Spleen (tissue), 11 donors: ENCODE measurements at regions not wholly inside any gene's neighbourhood (a gene's known extent, or its start where the extent isn't known, plus 50 kb on each side); places are given as distances from the start of the nearest gene placed in this dataset.
"Not testable (repeated sequence)": the region's sequence is repeated elsewhere in the genome, so short reads cannot be mapped to it uniquely, and the experiment has no call there.

ENCODE experiments used
- DNase-seq: peaks from one replicate; pipeline ENCODE4 v3.0.0-alpha.2; 2020
- H3K27ac ChIP-seq, 8 donors: fragments of 200-600 bp; sonication (generic) in 7 of 8; 1 replicate in 4 of 8; 2 replicates in 4 of 8; pipeline versions ENCODE4 v1.5.0 to v1.8.0; 2016 to 2021; ENCODE audit warnings: inconsistent platforms in 4 of 8, mild to moderate bottlenecking in 4 of 8, moderate library complexity in 1 of 8
- H3K27me3 ChIP-seq, 7 donors: fragments of 200-600 bp; sonication (generic) in 6 of 7; replicated peaks in 1 of 7; 1 replicate in 4 of 7; 2 replicates in 3 of 7; pipeline versions ENCODE4 v1.5.0 to v1.8.0; 2016 to 2021; ENCODE audit warnings: inconsistent platforms in 3 of 7, mild to moderate bottlenecking in 1 of 7
- H3K36me3 ChIP-seq, 6 donors: fragments of 200-600 bp; sonication (generic) in 5 of 6; 1 replicate in 4 of 6; 2 replicates in 2 of 6; pipeline versions ENCODE4 v1.5.0 to v1.8.0; 2016 to 2021; ENCODE audit warnings: inconsistent platforms in 2 of 6
- H3K4me1 ChIP-seq, 6 donors: fragments of 200-600 bp; sonication (generic) in 5 of 6; 1 replicate in 3 of 6; 2 replicates in 3 of 6; pipeline versions ENCODE4 v1.5.0 to v1.8.0; 2016 to 2021; ENCODE audit warnings: inconsistent platforms in 3 of 6
- H3K4me3 ChIP-seq, 8 donors: fragments of 200-600 bp; sonication (generic) in 7 of 8; 1 replicate in 4 of 8; 2 replicates in 4 of 8; pipeline versions ENCODE4 v1.5.0 to v1.8.0; 2016 to 2021; ENCODE audit warnings: inconsistent platforms in 4 of 8, mild to moderate bottlenecking in 4 of 8, moderate library complexity in 2 of 8
- H3K9me3 ChIP-seq, 8 donors: fragments of 200-600 bp; sonication (generic) in 7 of 8; 1 replicate in 4 of 8; 2 replicates in 4 of 8; pipeline versions ENCODE4 v1.5.0 to v1.8.0; 2016 to 2021; ENCODE audit warnings: inconsistent platforms in 4 of 8
- CTCF ChIP-seq, 11 experiments: fragments of 200-600 bp in 7 of 11; fragments of 450-650 bp in 4 of 11; sonication (generic) in 4 of 11; IDR thresholded peaks in 8 of 11; conservative IDR thresholded peaks in 3 of 11; 1 replicate in 7 of 11; 2 replicates in 4 of 11; pipeline versions ENCODE4 v1.4.0 to v1.8.0; 2016 to 2021; ENCODE audit warnings: antibody characterized with exemption in 11 of 11, inconsistent platforms in 4 of 11, mild to moderate bottlenecking in 1 of 11
- POLR2A ChIP-seq, 3 donors: fragments of 450-650 bp; IDR thresholded peaks; one replicate each; pipeline ENCODE4 v1.5.1; 2017; ENCODE audit warnings: antibody characterized with exemption in 3 of 3, mild to moderate bottlenecking in 1 of 3
- POLR2AphosphoS5 ChIP-seq, 3 donors: sonication (generic); formaldehyde crosslinking; IDR thresholded peaks; one replicate each; pipeline ENCODE4 v1.5.1; 2017; ENCODE audit warnings: antibody characterized with exemption in 3 of 3
- WGBS, 5 donors: extraction: QIAGEN DNeasy Blood & Tissue Kit in 3 of 5; methylation state at CpG; one replicate each; pipeline versions ENCODE4 v1.1.5 to v1.1.7; 2013 to 2018; 5-methylcytosine and 5-hydroxymethylcytosine counted together
- intact Hi-C: fragments of 100-400 bp; cut with DNase I; formaldehyde crosslinking; loops from one replicate; pipeline ENCODE4 v1.15.0; 2023; ENCODE audit warnings: low total_unique reads
- donor health status: healthy with polysubstance abuse.
- donor health status: DM: no; HTN: no; CAD: no; lungs with moderate emphysema.
- donor health status: DM: no; HTN: no; CAD: no.
- donor health status: Bipolar disorder and iron deficiency.
- donor health status: healthy.
- donor health status: DM: no; HTN: no; CAD: no.
- donor health status: DM: yes; HTN: yes; CAD: no.

- H3K9me3 ChIP-seq: peaks cover 0 to 8% (median 0%) of the 10 kb centered on the region in 8 donors
- DNase-seq: no peak
- peaks cover 0 to 20% (median 0%) of the 10 kb centered on the region in 7 donors for H3K27me3 ChIP-seq
- H3K4me1 ChIP-seq: no peaks in the 10 kb centered on the region
- intact Hi-C loops: no loop called here
- H3K36me3 ChIP-seq: no peaks in the 10 kb centered on the region
- no peak overlapping the region for H3K4me3 ChIP-seq
- 62 to 73% (median 67%) methylated on average over 3 of the region's 3 CpGs for WGBS, 5 donors
- TF ChIP-seq CTCF (IDR thresholded peaks at IDR 0.05 in 8 of 11, conservative IDR thresholded peaks at IDR 0.05 in 3 of 11): no peak
- no peak for TF ChIP-seq POLR2AphosphoS5 (IDR thresholded peaks at IDR 0.05)
- TF ChIP-seq POLR2A (IDR thresholded peaks at IDR 0.05): no peak
- H3K27ac ChIP-seq: no peak overlapping the region
Observed at GRCh38 chr14:106530031-106530422, 1003.6 kb downstream of the TMEM121 start.

- intact Hi-C loops: no loop called here
- Histone ChIP-seq H3K36me3 (no peaks in the 10 kb centered on the region), H3K27ac (no peak overlapping the region), H3K9me3 (peaks cover 0 to 8% (median 0%) of the 10 kb centered on the region in 8 donors), H3K4me1 (no peaks in the 10 kb centered on the region), H3K4me3 (no peak overlapping the region), H3K27me3 (peaks cover 0 to 24% (median 0%) of the 10 kb centered on the region in 7 donors)
- TF ChIP-seq CTCF (IDR thresholded peaks at IDR 0.05 in 8 of 11, conservative IDR thresholded peaks at IDR 0.05 in 3 of 11) (peak in 6 of 11 experiments; percentile 10 to 56 (median 38)), POLR2AphosphoS5 (IDR thresholded peaks at IDR 0.05) (no peak)
- DNase-seq: no peak
- WGBS, 5 donors: 66 to 74% (median 68%) methylated on average over 9 to 12 of the region's 12 CpGs
Observed at GRCh38 chr14:106530423-106531107, 1004.2 kb downstream of the TMEM121 start.

GRCh38 chr14:106537597-106537996 lies 1011.2 kb downstream of the TMEM121 start:
- H3K27ac ChIP-seq: peak overlapping the region in 1 of 8 donors; percentile 47
- H3K27me3 ChIP-seq: peaks cover 0 to 20% (median 0%) of the 10 kb centered on the region in 7 donors
- H3K9me3 ChIP-seq, H3K4me3 ChIP-seq, H3K36me3 ChIP-seq, intact Hi-C loops: not testable (repeated sequence)
- peak in 8 of 11 experiments; percentile 4 to 72 (median 33) for TF ChIP-seq CTCF (IDR thresholded peaks at IDR 0.05 in 8 of 11, conservative IDR thresholded peaks at IDR 0.05 in 3 of 11)
- DNase-seq: peak; percentile 85
- 29 to 39% (median 33%) methylated on average over 5 to 9 of the region's 11 CpGs for WGBS, 5 donors
- peaks cover 0 to 14% (median 0%) of the 10 kb centered on the region in 6 donors for H3K4me1 ChIP-seq

GRCh38 chr14:106538201-106538600 lies 1011.8 kb downstream of the TMEM121 start:
- intact Hi-C loops: no loop called here
- DNase-seq: no peak

More at GRCh38 chr14:106538201-106538600, 1011.8 kb downstream of the TMEM121 start:
- peak overlapping the region in 1 of 8 donors; percentile 47 for H3K27ac ChIP-seq
- no peak overlapping the region for H3K4me3 ChIP-seq
- H3K9me3 ChIP-seq: peaks cover 0 to 5% (median 0%) of the 10 kb centered on the region in 8 donors
- peaks cover 0 to 19% (median 0%) of the 10 kb centered on the region in 7 donors for H3K27me3 ChIP-seq
- no peak for TF ChIP-seq POLR2A (IDR thresholded peaks at IDR 0.05)
- TF ChIP-seq CTCF (IDR thresholded peaks at IDR 0.05 in 8 of 11, conservative IDR thresholded peaks at IDR 0.05 in 3 of 11): no peak
- TF ChIP-seq POLR2AphosphoS5 (IDR thresholded peaks at IDR 0.05): no peak
- H3K4me1 ChIP-seq: peaks cover 0 to 14% (median 0%) of the 10 kb centered on the region in 6 donors
- WGBS, 5 donors: 64 to 100% (median 75%) methylated on average over 2 of the region's 2 CpGs
- no peaks in the 10 kb centered on the region for H3K36me3 ChIP-seq
